ENCODE measurements at regions not wholly inside any gene's neighbourhood (a gene's known extent, or its start where the extent isn't known, plus 50 kb on each side); places are given as distances from the start of the nearest gene placed in this dataset.

DNA sequence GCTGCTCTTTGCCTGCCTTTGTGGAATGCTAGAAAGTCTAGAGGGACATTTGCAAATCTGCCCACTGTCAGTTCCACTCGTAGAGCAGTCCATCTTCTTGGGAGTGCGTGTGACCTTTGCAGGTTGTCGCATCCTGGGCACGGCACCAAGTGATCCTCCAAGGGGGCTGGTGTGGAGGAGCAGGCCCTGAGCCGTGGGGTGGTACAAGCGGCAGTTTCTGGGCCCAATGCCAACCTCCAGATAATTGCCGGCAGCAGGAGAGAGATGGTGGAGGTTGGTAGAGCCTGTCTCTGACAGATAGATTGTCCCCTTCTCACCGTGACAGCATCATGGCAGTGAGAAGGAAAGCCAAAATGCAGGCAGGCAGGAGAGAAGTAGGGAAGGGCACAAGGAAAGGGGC lies 150.7 kb upstream of the SLC14A2 start:
- peak; percentile 40; the same call in 1 of the 2 replicates for TF ChIP-seq GATA2 (IDR thresholded peaks at IDR 0.05; ENCODE audit: low read depth, low read length)
- TF ChIP-seq GATA3 (IDR thresholded peaks at IDR 0.05; ENCODE audit: low read depth, low read length): no peak
